ENCODE measurements at regions not wholly inside any gene's neighbourhood (a gene's known extent, or its start where the extent isn't known, plus 50 kb on each side); places are given as distances from the start of the nearest gene placed in this dataset.

- no peak for DNase-seq
Measured at GRCh38 chr21:28746166-28746565, 246.5 kb downstream of the LTN1 start.

GRCh38 chr21:28745131-28746016, 247.3 kb downstream of the LTN1 start:
- DNase-seq, result peak; percentile 33

- no peak for DNase-seq
Measured at GRCh38 chr21:28743723-28744122, 249.0 kb downstream of the LTN1 start.

- no peak for DNase-seq
Measured at GRCh38 chr21:28742527-28742926, 250.2 kb downstream of the LTN1 start.

GRCh38 chr21:28740125-28740524, 252.6 kb downstream of the LTN1 start:
- no peak for DNase-seq

- no peak for DNase-seq
Measured at GRCh38 chr21:28738882-28739281, 253.8 kb downstream of the LTN1 start.

- no peak for DNase-seq
Measured at GRCh38 chr21:28738420-28738704, 254.3 kb downstream of the LTN1 start.

GRCh38 chr21:28737674-28738419, 254.8 kb downstream of the LTN1 start:
- no peak for DNase-seq

GRCh38 chr21:28734522-28735175, 258.0 kb downstream of the LTN1 start:
- DNase-seq, result no peak

GRCh38 chr21:28731700-28732321, 260.9 kb downstream of the LTN1 start:
- no peak for DNase-seq

GRCh38 chr21:28729887-28730286, 262.8 kb downstream of the LTN1 start:
- no peak for DNase-seq

GRCh38 chr21:28727809-28728208, 264.9 kb downstream of the LTN1 start:
- DNase-seq, result no peak

- no peak for DNase-seq
Measured at GRCh38 chr21:28725396-28725795, 267.3 kb downstream of the LTN1 start.

- no peak for DNase-seq
Measured at GRCh38 chr21:28723646-28724045, 269.0 kb downstream of the LTN1 start.

GRCh38 chr21:28719723-28720122, 273.0 kb downstream of the LTN1 start:
- DNase-seq, result no peak

- DNase-seq, result no peak
Measured at GRCh38 chr21:28714777-28715464, 277.8 kb downstream of the LTN1 start.

GRCh38 chr21:28712411-28712810, 280.3 kb downstream of the LTN1 start:
- DNase-seq, result no peak

- no peak for DNase-seq
Measured at GRCh38 chr21:28705616-28706015, 287.1 kb downstream of the LTN1 start.

GRCh38 chr21:28704746-28705145, 287.9 kb downstream of the LTN1 start:
- DNase-seq, result no peak

GRCh38 chr21:28703861-28704260, 288.8 kb downstream of the LTN1 start:
- no peak for DNase-seq

GRCh38 chr21:28699596-28700259, 292.9 kb downstream of the LTN1 start:
- DNase-seq, result no peak

- no peak for DNase-seq
Measured at GRCh38 chr21:28699186-28699585, 293.5 kb downstream of the LTN1 start.

All from NCI-H1105 (cell line).